Activated naive CD4-positive, alpha-beta T cell treated with anti-CD3 and anti-CD28 coated beads, Interleukin-2, amount 50 U/mL, for 16 hours (primary cell): ENCODE measurements at regions not wholly inside any gene's neighbourhood (a gene's known extent, or its start where the extent isn't known, plus 50 kb on each side); places are given as distances from the start of the nearest gene placed in this dataset.

Experiments
- DNase-seq: peaks from one replicate; pipeline ENCODE4 v3.0.0-alpha.2; 2020

- no peak for DNase-seq
Measured at GRCh38 chrX:5054852-5055251, 1173.8 kb downstream of the NLGN4X start.

- DNase-seq: no peak
Measured at GRCh38 chrX:5051831-5052491, 1176.7 kb downstream of the NLGN4X start.

GRCh38 chrX:5042563-5042962 lies 1186.1 kb downstream of the NLGN4X start:
- DNase-seq: no peak

- DNase-seq: no peak
Measured at GRCh38 chrX:5031792-5032191, 1196.9 kb downstream of the NLGN4X start.

GRCh38 chrX:5015451-5015850 lies 1213.2 kb downstream of the NLGN4X start:
- no peak for DNase-seq

- no peak for DNase-seq
Measured at GRCh38 chrX:4994855-4995254, 1233.8 kb downstream of the NLGN4X start.

GRCh38 chrX:4978613-4979012 lies 1250.1 kb downstream of the NLGN4X start:
- DNase-seq: no peak

- no peak for DNase-seq
Measured at GRCh38 chrX:4971646-4972045, 1257.0 kb downstream of the NLGN4X start.

GRCh38 chrX:4964112-4964511 lies 1250.7 kb upstream of the PRKX start:
- DNase-seq: no peak

- DNase-seq: no peak
Measured at GRCh38 chrX:4963432-4963831, 1250.0 kb upstream of the PRKX start.

- DNase-seq: no peak
Measured at GRCh38 chrX:4944767-4945166, 1231.3 kb upstream of the PRKX start.

GRCh38 chrX:4936315-4936714 lies 1222.9 kb upstream of the PRKX start:
- no peak for DNase-seq

GRCh38 chrX:4935846-4936245 lies 1222.4 kb upstream of the PRKX start:
- DNase-seq: no peak

- no peak for DNase-seq
Measured at GRCh38 chrX:4935401-4935800, 1222.0 kb upstream of the PRKX start.

- no peak for DNase-seq
Measured at GRCh38 chrX:4932790-4933189, 1219.3 kb upstream of the PRKX start.

GRCh38 chrX:4930426-4930825 lies 1217.0 kb upstream of the PRKX start:
- DNase-seq: no peak

- DNase-seq: no peak
Measured at GRCh38 chrX:4925911-4926310, 1212.5 kb upstream of the PRKX start.

GRCh38 chrX:4909348-4909747 lies 1195.9 kb upstream of the PRKX start:
- DNase-seq: no peak

GRCh38 chrX:4905576-4905975 lies 1192.1 kb upstream of the PRKX start:
- DNase-seq: no peak

GRCh38 chrX:4881277-4881676 lies 1167.8 kb upstream of the PRKX start:
- no peak for DNase-seq

GRCh38 chrX:4878640-4879039 lies 1165.2 kb upstream of the PRKX start:
- DNase-seq: no peak

GRCh38 chrX:4876268-4876667 lies 1162.8 kb upstream of the PRKX start:
- DNase-seq: no peak

- no peak for DNase-seq
Measured at GRCh38 chrX:4851534-4851933, 1138.1 kb upstream of the PRKX start.

GRCh38 chrX:4850312-4850711 lies 1136.9 kb upstream of the PRKX start:
- no peak for DNase-seq

GRCh38 chrX:4844376-4844775 lies 1130.9 kb upstream of the PRKX start:
- DNase-seq: no peak
